Spleen (tissue), 11 donors: ENCODE measurements at regions not wholly inside any gene's neighbourhood (a gene's known extent, or its start where the extent isn't known, plus 50 kb on each side); places are given as distances from the start of the nearest gene placed in this dataset.

Experiments
- DNase-seq: peaks from one replicate; pipeline ENCODE4 v3.0.0-alpha.2; 2020
- H3K27ac ChIP-seq, 8 donors: fragments of 200-600 bp; sonication (generic) in 7 of 8; 1 replicate in 4 of 8; 2 replicates in 4 of 8; pipeline versions ENCODE4 v1.5.0 to v1.8.0; 2016 to 2021; ENCODE audit warnings: inconsistent platforms in 4 of 8, mild to moderate bottlenecking in 4 of 8, moderate library complexity in 1 of 8
- H3K27me3 ChIP-seq, 7 donors: fragments of 200-600 bp; sonication (generic) in 6 of 7; replicated peaks in 1 of 7; 1 replicate in 4 of 7; 2 replicates in 3 of 7; pipeline versions ENCODE4 v1.5.0 to v1.8.0; 2016 to 2021; ENCODE audit warnings: inconsistent platforms in 3 of 7, mild to moderate bottlenecking in 1 of 7
- H3K36me3 ChIP-seq, 6 donors: fragments of 200-600 bp; sonication (generic) in 5 of 6; 1 replicate in 4 of 6; 2 replicates in 2 of 6; pipeline versions ENCODE4 v1.5.0 to v1.8.0; 2016 to 2021; ENCODE audit warnings: inconsistent platforms in 2 of 6
- H3K4me1 ChIP-seq, 6 donors: fragments of 200-600 bp; sonication (generic) in 5 of 6; 1 replicate in 3 of 6; 2 replicates in 3 of 6; pipeline versions ENCODE4 v1.5.0 to v1.8.0; 2016 to 2021; ENCODE audit warnings: inconsistent platforms in 3 of 6
- H3K4me3 ChIP-seq, 8 donors: fragments of 200-600 bp; sonication (generic) in 7 of 8; 1 replicate in 4 of 8; 2 replicates in 4 of 8; pipeline versions ENCODE4 v1.5.0 to v1.8.0; 2016 to 2021; ENCODE audit warnings: inconsistent platforms in 4 of 8, mild to moderate bottlenecking in 4 of 8, moderate library complexity in 2 of 8
- H3K9me3 ChIP-seq, 8 donors: fragments of 200-600 bp; sonication (generic) in 7 of 8; 1 replicate in 4 of 8; 2 replicates in 4 of 8; pipeline versions ENCODE4 v1.5.0 to v1.8.0; 2016 to 2021; ENCODE audit warnings: inconsistent platforms in 4 of 8
- CTCF ChIP-seq, 11 experiments: fragments of 200-600 bp in 7 of 11; fragments of 450-650 bp in 4 of 11; sonication (generic) in 4 of 11; IDR thresholded peaks in 8 of 11; conservative IDR thresholded peaks in 3 of 11; 1 replicate in 7 of 11; 2 replicates in 4 of 11; pipeline versions ENCODE4 v1.4.0 to v1.8.0; 2016 to 2021; ENCODE audit warnings: antibody characterized with exemption in 11 of 11, inconsistent platforms in 4 of 11, mild to moderate bottlenecking in 1 of 11
- POLR2A ChIP-seq, 3 donors: fragments of 450-650 bp; IDR thresholded peaks; one replicate each; pipeline ENCODE4 v1.5.1; 2017; ENCODE audit warnings: antibody characterized with exemption in 3 of 3, mild to moderate bottlenecking in 1 of 3
- POLR2AphosphoS5 ChIP-seq, 3 donors: sonication (generic); formaldehyde crosslinking; IDR thresholded peaks; one replicate each; pipeline ENCODE4 v1.5.1; 2017; ENCODE audit warnings: antibody characterized with exemption in 3 of 3
- WGBS, 5 donors: extraction: QIAGEN DNeasy Blood & Tissue Kit in 3 of 5; methylation state at CpG; one replicate each; pipeline versions ENCODE4 v1.1.5 to v1.1.7; 2013 to 2018; 5-methylcytosine and 5-hydroxymethylcytosine counted together
- intact Hi-C: fragments of 100-400 bp; cut with DNase I; formaldehyde crosslinking; loops from one replicate; pipeline ENCODE4 v1.15.0; 2023; ENCODE audit warnings: low total_unique reads
- donor health status: healthy with polysubstance abuse.
- donor health status: DM: no; HTN: no; CAD: no; lungs with moderate emphysema.
- donor health status: DM: no; HTN: no; CAD: no.
- donor health status: Bipolar disorder and iron deficiency.
- donor health status: healthy.
- donor health status: DM: no; HTN: no; CAD: no.
- donor health status: DM: yes; HTN: yes; CAD: no.

- Histone ChIP-seq H3K27me3 (no peaks in the 10 kb centered on the region), H3K4me1 (no peaks in the 10 kb centered on the region), H3K27ac (no peak overlapping the region), H3K36me3 (no peaks in the 10 kb centered on the region), H3K9me3 (no peaks in the 10 kb centered on the region), H3K4me3 (no peak overlapping the region)
- TF ChIP-seq CTCF (IDR thresholded peaks at IDR 0.05 in 8 of 11, conservative IDR thresholded peaks at IDR 0.05 in 3 of 11) (no peak), POLR2A (IDR thresholded peaks at IDR 0.05) (no peak), POLR2AphosphoS5 (IDR thresholded peaks at IDR 0.05) (no peak)
- intact Hi-C loops = no loop called here
- WGBS, 5 donors = 73 to 89% (median 78%) methylated on average over 4 of the region's 4 CpGs
- DNase-seq = no peak
Observed at GRCh38 chr2:22697054-22697788, 687.8 kb upstream of the KLHL29 start.

GRCh38 chr2:22701561-22702160, 683.3 kb upstream of the KLHL29 start:
- H3K9me3 ChIP-seq = no peaks in the 10 kb centered on the region
- TF ChIP-seq POLR2AphosphoS5 (IDR thresholded peaks at IDR 0.05) (no peak), POLR2A (IDR thresholded peaks at IDR 0.05) (no peak), CTCF (IDR thresholded peaks at IDR 0.05 in 8 of 11, conservative IDR thresholded peaks at IDR 0.05 in 3 of 11) (no peak)
- 66 to 75% (median 72%) methylated on average over 2 of the region's 2 CpGs for WGBS, 5 donors
- H3K4me3 ChIP-seq = no peak overlapping the region
- H3K4me1 ChIP-seq = no peaks in the 10 kb centered on the region
- intact Hi-C loops = no loop called here
- no peak for DNase-seq
- no peak overlapping the region for H3K27ac ChIP-seq
- H3K27me3 ChIP-seq = no peaks in the 10 kb centered on the region
- no peaks in the 10 kb centered on the region for H3K36me3 ChIP-seq

- TF ChIP-seq CTCF (IDR thresholded peaks at IDR 0.05 in 8 of 11, conservative IDR thresholded peaks at IDR 0.05 in 3 of 11) (no peak), POLR2AphosphoS5 (IDR thresholded peaks at IDR 0.05) (no peak), POLR2A (IDR thresholded peaks at IDR 0.05) (no peak)
- no peaks in the 10 kb centered on the region for H3K36me3 ChIP-seq
- H3K27me3 ChIP-seq = no peaks in the 10 kb centered on the region
- no peak for DNase-seq
- no peaks in the 10 kb centered on the region for H3K4me1 ChIP-seq
- H3K27ac ChIP-seq = no peak overlapping the region
- H3K4me3 ChIP-seq = no peak overlapping the region
- H3K9me3 ChIP-seq = peaks cover 0 to 6% (median 0%) of the 10 kb centered on the region in 8 donors
- WGBS, 5 donors = 75 to 96% (median 79%) methylated on average over 1 of the region's 1 CpG
- intact Hi-C loops = no loop called here
Observed at GRCh38 chr2:22703286-22703920, 681.6 kb upstream of the KLHL29 start.

- H3K9me3 ChIP-seq = peaks cover 0 to 54% (median 23%) of the 10 kb centered on the region in 8 donors
- H3K27ac ChIP-seq = no peak overlapping the region
- intact Hi-C loops = no loop called here
- no peak overlapping the region for H3K4me3 ChIP-seq
- H3K27me3 ChIP-seq = no peaks in the 10 kb centered on the region
- no peak for TF ChIP-seq CTCF (IDR thresholded peaks at IDR 0.05 in 8 of 11, conservative IDR thresholded peaks at IDR 0.05 in 3 of 11)
- TF ChIP-seq POLR2AphosphoS5 (IDR thresholded peaks at IDR 0.05) = no peak
- no peak for TF ChIP-seq POLR2A (IDR thresholded peaks at IDR 0.05)
- no peak for DNase-seq
- H3K4me1 ChIP-seq = no peaks in the 10 kb centered on the region
- no peaks in the 10 kb centered on the region for H3K36me3 ChIP-seq
Observed at GRCh38 chr2:22719396-22719795, 665.6 kb upstream of the KLHL29 start.
